Hepatocyte (in vitro differentiated cells): ENCODE measurements at regions not wholly inside any gene's neighbourhood (a gene's known extent, or its start where the extent isn't known, plus 50 kb on each side); places are given as distances from the start of the nearest gene placed in this dataset.

Source experiments
- DNase-seq: peaks from one replicate; pipeline ENCODE4 v3.0.0-alpha.2; 2016; ENCODE audit warnings: low spot score
- H2AFZ ChIP-seq: fragments of 200-600 bp; sonication (generic); 2 replicates; pipeline ENCODE4 v1.6.0; 2016; ENCODE audit warnings: antibody characterized with exemption, mild to moderate bottlenecking
- H3K27ac ChIP-seq: fragments of 200-600 bp; sonication (generic); 2 replicates; pipeline ENCODE4 v1.5.1; 2016; ENCODE audit warnings: mild to moderate bottlenecking
- H3K27me3 ChIP-seq: fragments of 200-600 bp; sonication (generic); 2 replicates; pipeline ENCODE4 v1.6.1; 2016
- H3K36me3 ChIP-seq: fragments of 200-600 bp; sonication (generic); replicated peaks from 2 replicates; pipeline ENCODE4 v1.5.1; 2016; ENCODE audit warnings: low read depth; ENCODE audit not compliant: insufficient read depth
- H3K4me1 ChIP-seq: fragments of 200-600 bp; sonication (generic); 2 replicates; pipeline ENCODE4 v1.5.1; 2016; ENCODE audit warnings: mild to moderate bottlenecking, moderate library complexity; ENCODE audit not compliant: insufficient read depth
- H3K4me2 ChIP-seq: fragments of 200-600 bp; sonication (generic); 2 replicates; pipeline ENCODE4 v1.6.0; 2016
- H3K4me3 ChIP-seq: fragments of 200-600 bp; sonication (generic); 2 replicates; pipeline ENCODE4 v1.5.1; 2016; ENCODE audit warnings: mild to moderate bottlenecking
- H3K79me2 ChIP-seq: fragments of 200-600 bp; sonication (generic); 2 replicates; pipeline ENCODE4 v1.6.0; 2017; ENCODE audit warnings: mild to moderate bottlenecking
- H3K9me2 ChIP-seq: fragments of 200-600 bp; sonication (generic); replicated peaks from 2 replicates; pipeline ENCODE4 v1.6.0; 2017; ENCODE audit warnings: mild to moderate bottlenecking; ENCODE audit not compliant: insufficient read depth
- H3K9me3 ChIP-seq: fragments of 200-600 bp; sonication (generic); 2 replicates; pipeline ENCODE4 v1.5.1; 2016; ENCODE audit warnings: low read depth, mild to moderate bottlenecking
- H4K20me1 ChIP-seq: fragments of 200-600 bp; sonication (generic); 2 replicates; pipeline ENCODE4 v1.6.0; 2016; ENCODE audit warnings: mild to moderate bottlenecking; ENCODE audit not compliant: insufficient read depth, poor library complexity, severe bottlenecking
- EZH2 ChIP-seq: fragments of 200-600 bp; sonication (generic); IDR thresholded peaks from 2 replicates; pipeline ENCODE4 v1.6.1; 2016; ENCODE audit warnings: antibody characterized with exemption, mild to moderate bottlenecking, borderline replicate concordance
- EZH2phosphoT487 ChIP-seq: fragments of 200-600 bp; sonication (generic); IDR thresholded peaks from one replicate; pipeline ENCODE4 v1.6.1; 2018; ENCODE audit warnings: antibody characterized with exemption, mild to moderate bottlenecking, low read depth, moderate library complexity; ENCODE audit not compliant: unreplicated experiment, severe bottlenecking
- WGBS: methylation state at CpG from one replicate; pipeline ENCODE4 v1.1.6; 2016; ENCODE audit warnings: low lambda C conversion rate; ENCODE audit errors: missing lambda C conversion rate; 5-methylcytosine and 5-hydroxymethylcytosine counted together
- TF ChIP-seq, protein P1 (sequence below): fragments of 200-600 bp; sonication (generic); IDR thresholded peaks from 2 replicates; pipeline ENCODE4 v1.5.1; 2016; ENCODE audit warnings: antibody characterized with exemption, mild to moderate bottlenecking; ENCODE audit not compliant: poor library complexity

DNA sequence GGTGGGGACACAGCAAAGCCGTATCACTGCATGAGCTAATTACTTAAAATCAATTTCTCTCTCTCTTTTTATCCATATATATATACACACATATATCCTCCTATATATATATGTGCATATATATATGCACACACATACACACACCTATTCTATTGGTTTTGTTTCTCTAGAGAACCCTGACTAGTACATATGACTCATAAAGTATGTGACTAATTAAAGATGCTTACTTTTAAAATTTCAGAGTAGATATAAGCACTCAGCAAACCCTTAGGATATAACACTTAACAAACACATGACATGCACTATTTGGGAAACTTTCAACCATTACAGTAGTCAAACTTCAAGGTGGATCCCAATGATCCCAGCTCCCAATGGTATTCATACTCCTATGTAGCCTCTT is 732.6 kb downstream of the ROBO2 start:
- no peaks in the 10 kb centered on the region for H4K20me1 ChIP-seq
- H2AFZ ChIP-seq, result no peak overlapping the region
- whole genome bisulfite sequencing, result 91% methylated on average over 1 of the region's 1 CpG
- H3K4me1 ChIP-seq, result no peaks in the 10 kb centered on the region
- no peak overlapping the region for H3K4me2 ChIP-seq
- no peaks in the 10 kb centered on the region for H3K79me2 ChIP-seq
- no peaks in the 10 kb centered on the region for H3K9me2 ChIP-seq
- H3K27ac ChIP-seq, result no peak overlapping the region
- no peaks in the 10 kb centered on the region for H3K27me3 ChIP-seq
- H3K9me3 ChIP-seq, result no peaks in the 10 kb centered on the region
- TF ChIP-seq, protein P1, sequence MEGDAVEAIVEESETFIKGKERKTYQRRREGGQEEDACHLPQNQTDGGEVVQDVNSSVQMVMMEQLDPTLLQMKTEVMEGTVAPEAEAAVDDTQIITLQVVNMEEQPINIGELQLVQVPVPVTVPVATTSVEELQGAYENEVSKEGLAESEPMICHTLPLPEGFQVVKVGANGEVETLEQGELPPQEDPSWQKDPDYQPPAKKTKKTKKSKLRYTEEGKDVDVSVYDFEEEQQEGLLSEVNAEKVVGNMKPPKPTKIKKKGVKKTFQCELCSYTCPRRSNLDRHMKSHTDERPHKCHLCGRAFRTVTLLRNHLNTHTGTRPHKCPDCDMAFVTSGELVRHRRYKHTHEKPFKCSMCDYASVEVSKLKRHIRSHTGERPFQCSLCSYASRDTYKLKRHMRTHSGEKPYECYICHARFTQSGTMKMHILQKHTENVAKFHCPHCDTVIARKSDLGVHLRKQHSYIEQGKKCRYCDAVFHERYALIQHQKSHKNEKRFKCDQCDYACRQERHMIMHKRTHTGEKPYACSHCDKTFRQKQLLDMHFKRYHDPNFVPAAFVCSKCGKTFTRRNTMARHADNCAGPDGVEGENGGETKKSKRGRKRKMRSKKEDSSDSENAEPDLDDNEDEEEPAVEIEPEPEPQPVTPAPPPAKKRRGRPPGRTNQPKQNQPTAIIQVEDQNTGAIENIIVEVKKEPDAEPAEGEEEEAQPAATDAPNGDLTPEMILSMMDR, result no peak
- TF ChIP-seq EZH2phosphoT487, result no peak
- no peak for TF ChIP-seq EZH2
- no peak for DNase-seq
- H3K4me3 ChIP-seq, result no peak overlapping the region
- no peaks in the 10 kb centered on the region for H3K36me3 ChIP-seq

GRCh38 chr3:77773084-77773483 is 733.2 kb downstream of the ROBO2 start:
- no peak overlapping the region for H2AFZ ChIP-seq
- no peaks in the 10 kb centered on the region for H4K20me1 ChIP-seq
- H3K36me3 ChIP-seq, result no peaks in the 10 kb centered on the region
- WGBS, result 91% methylated on average over 3 of the region's 3 CpGs
- no peaks in the 10 kb centered on the region for H3K79me2 ChIP-seq
- H3K4me1 ChIP-seq, result no peaks in the 10 kb centered on the region
- H3K9me2 ChIP-seq, result no peaks in the 10 kb centered on the region
- TF ChIP-seq EZH2phosphoT487 (no peak), EZH2 (no peak)
- TF ChIP-seq, protein P1, result no peak
- H3K27me3 ChIP-seq, result no peaks in the 10 kb centered on the region
- no peak for DNase-seq
- H3K9me3 ChIP-seq, result no peaks in the 10 kb centered on the region
- H3K27ac ChIP-seq, result no peak overlapping the region
- no peak overlapping the region for H3K4me3 ChIP-seq
- no peak overlapping the region for H3K4me2 ChIP-seq

DNA sequence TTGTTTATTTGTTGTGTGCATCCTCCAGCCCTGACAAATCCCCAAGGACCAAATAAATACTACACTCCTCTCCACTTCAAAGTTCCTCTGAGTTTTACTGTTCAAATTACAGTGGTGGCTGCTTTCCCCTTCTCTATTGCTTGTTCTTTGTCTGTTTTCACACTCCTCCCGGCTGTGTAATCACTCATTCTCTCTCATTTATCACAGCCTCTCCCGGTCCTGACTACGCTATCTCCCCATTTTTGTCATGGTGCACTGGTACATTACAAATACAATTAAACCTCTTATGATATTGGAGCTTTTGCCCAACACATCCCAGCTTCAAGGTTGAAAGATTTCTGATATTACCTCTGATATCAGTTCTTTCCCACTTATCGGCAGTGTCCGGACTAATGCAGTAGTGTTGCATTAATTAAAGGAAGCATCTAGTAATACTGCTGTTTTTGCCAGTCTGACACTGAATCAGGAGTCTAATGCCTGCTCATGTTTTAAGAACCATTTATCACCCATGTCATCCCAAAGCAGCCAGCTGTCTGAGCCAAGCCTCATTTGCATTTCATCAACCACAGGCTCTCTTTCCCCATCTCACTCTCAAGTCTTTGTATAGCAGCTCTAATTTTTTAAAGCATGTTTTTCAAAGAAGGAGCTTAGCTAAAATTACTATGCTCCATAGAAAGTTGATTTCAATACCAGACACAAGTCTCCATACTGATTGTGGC is 740.5 kb downstream of the ROBO2 start:
- Histone ChIP-seq H3K27me3 (no peaks in the 10 kb centered on the region), H3K4me2 (no peak overlapping the region), H3K27ac (no peak overlapping the region), H2AFZ (no peak overlapping the region), H3K4me1 (no peaks in the 10 kb centered on the region), H3K79me2 (no peaks in the 10 kb centered on the region), H3K36me3 (no peaks in the 10 kb centered on the region), H3K9me3 (no peaks in the 10 kb centered on the region), H3K4me3 (no peak overlapping the region), H3K9me2 (no peaks in the 10 kb centered on the region), H4K20me1 (no peaks in the 10 kb centered on the region)
- no peak for DNase-seq
- TF ChIP-seq, protein P1, result no peak
- no peak for TF ChIP-seq EZH2phosphoT487
- no peak for TF ChIP-seq EZH2
- 45% methylated on average over 5 of the region's 5 CpGs for WGBS
